ENCODE measurements at regions not wholly inside any gene's neighbourhood (a gene's known extent, or its start where the extent isn't known, plus 50 kb on each side); places are given as distances from the start of the nearest gene placed in this dataset.

DNA sequence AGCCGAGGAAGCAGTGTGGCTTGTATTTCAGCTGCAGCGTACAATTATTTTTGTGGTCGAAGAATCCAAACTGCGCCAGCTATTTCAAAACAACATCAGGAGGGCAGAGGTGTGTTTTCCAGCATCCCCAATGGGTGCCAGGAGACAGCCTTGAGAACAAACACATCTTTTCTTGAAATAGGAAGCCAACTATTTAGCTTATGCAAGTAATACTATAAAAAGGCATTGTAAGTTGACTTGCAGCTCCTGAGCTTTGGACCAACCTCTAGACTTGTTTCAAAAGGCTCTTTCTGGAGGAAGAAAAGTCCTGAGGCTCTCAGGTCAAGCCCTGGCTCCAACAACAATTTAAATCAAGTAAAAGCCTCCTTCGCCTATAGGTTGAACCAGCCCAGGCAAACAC lies 86.6 kb upstream of the HNF1B start:
- TF ChIP-seq, protein P1, sequence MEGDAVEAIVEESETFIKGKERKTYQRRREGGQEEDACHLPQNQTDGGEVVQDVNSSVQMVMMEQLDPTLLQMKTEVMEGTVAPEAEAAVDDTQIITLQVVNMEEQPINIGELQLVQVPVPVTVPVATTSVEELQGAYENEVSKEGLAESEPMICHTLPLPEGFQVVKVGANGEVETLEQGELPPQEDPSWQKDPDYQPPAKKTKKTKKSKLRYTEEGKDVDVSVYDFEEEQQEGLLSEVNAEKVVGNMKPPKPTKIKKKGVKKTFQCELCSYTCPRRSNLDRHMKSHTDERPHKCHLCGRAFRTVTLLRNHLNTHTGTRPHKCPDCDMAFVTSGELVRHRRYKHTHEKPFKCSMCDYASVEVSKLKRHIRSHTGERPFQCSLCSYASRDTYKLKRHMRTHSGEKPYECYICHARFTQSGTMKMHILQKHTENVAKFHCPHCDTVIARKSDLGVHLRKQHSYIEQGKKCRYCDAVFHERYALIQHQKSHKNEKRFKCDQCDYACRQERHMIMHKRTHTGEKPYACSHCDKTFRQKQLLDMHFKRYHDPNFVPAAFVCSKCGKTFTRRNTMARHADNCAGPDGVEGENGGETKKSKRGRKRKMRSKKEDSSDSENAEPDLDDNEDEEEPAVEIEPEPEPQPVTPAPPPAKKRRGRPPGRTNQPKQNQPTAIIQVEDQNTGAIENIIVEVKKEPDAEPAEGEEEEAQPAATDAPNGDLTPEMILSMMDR (IDR thresholded peaks at IDR 0.05) = no peak
- TF ChIP-seq NR1H2 (CRISPR knock-in tag; IDR thresholded peaks at IDR 0.05) (no peak), TP53 (CRISPR knock-in tag; IDR thresholded peaks at IDR 0.05) (no peak), TCF7 (CRISPR knock-in tag; IDR thresholded peaks at IDR 0.05; ENCODE audit: low read depth) (no peak)
- TF ChIP-seq, protein P2, sequence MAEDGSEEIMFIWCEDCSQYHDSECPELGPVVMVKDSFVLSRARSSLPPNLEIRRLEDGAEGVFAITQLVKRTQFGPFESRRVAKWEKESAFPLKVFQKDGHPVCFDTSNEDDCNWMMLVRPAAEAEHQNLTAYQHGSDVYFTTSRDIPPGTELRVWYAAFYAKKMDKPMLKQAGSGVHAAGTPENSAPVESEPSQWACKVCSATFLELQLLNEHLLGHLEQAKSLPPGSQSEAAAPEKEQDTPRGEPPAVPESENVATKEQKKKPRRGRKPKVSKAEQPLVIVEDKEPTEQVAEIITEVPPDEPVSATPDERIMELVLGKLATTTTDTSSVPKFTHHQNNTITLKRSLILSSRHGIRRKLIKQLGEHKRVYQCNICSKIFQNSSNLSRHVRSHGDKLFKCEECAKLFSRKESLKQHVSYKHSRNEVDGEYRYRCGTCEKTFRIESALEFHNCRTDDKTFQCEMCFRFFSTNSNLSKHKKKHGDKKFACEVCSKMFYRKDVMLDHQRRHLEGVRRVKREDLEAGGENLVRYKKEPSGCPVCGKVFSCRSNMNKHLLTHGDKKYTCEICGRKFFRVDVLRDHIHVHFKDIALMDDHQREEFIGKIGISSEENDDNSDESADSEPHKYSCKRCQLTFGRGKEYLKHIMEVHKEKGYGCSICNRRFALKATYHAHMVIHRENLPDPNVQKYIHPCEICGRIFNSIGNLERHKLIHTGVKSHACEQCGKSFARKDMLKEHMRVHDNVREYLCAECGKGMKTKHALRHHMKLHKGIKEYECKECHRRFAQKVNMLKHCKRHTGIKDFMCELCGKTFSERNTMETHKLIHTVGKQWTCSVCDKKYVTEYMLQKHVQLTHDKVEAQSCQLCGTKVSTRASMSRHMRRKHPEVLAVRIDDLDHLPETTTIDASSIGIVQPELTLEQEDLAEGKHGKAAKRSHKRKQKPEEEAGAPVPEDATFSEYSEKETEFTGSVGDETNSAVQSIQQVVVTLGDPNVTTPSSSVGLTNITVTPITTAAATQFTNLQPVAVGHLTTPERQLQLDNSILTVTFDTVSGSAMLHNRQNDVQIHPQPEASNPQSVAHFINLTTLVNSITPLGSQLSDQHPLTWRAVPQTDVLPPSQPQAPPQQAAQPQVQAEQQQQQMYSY (CRISPR knock-in tag; IDR thresholded peaks at IDR 0.05) = no peak
- TF ChIP-seq, protein P3, sequence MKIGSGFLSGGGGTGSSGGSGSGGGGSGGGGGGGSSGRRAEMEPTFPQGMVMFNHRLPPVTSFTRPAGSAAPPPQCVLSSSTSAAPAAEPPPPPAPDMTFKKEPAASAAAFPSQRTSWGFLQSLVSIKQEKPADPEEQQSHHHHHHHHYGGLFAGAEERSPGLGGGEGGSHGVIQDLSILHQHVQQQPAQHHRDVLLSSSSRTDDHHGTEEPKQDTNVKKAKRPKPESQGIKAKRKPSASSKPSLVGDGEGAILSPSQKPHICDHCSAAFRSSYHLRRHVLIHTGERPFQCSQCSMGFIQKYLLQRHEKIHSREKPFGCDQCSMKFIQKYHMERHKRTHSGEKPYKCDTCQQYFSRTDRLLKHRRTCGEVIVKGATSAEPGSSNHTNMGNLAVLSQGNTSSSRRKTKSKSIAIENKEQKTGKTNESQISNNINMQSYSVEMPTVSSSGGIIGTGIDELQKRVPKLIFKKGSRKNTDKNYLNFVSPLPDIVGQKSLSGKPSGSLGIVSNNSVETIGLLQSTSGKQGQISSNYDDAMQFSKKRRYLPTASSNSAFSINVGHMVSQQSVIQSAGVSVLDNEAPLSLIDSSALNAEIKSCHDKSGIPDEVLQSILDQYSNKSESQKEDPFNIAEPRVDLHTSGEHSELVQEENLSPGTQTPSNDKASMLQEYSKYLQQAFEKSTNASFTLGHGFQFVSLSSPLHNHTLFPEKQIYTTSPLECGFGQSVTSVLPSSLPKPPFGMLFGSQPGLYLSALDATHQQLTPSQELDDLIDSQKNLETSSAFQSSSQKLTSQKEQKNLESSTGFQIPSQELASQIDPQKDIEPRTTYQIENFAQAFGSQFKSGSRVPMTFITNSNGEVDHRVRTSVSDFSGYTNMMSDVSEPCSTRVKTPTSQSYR (CRISPR knock-in tag; IDR thresholded peaks at IDR 0.05) = no peak
